A549 (cell line): ENCODE measurements at regions not wholly inside any gene's neighbourhood (a gene's known extent, or its start where the extent isn't known, plus 50 kb on each side); places are given as distances from the start of the nearest gene placed in this dataset.

Experiments used
- ATAC-seq, 2 experiments: fragments of 200-7000 bp in 1 of 2; fragments of >200 bp in 1 of 2; cut with Nextera tagmentation in 1 of 2; cut with Tn5 transposase in 1 of 2; 3 replicates each; pipeline versions ENCODE4 v1.8.0 to v1.9.1; 2018 to 2020; ENCODE audit warnings: mild to moderate bottlenecking in 1 of 2, moderate library complexity in 1 of 2
- CTCF ChIA-PET: fragments of 300-600 bp; sonication (Branson Sonifier 250); formaldehyde crosslinking; extraction: SDS; loops from one replicate; lab custom pipeline; 2021; ENCODE audit warnings: antibody characterized with exemption, inconsistent platforms; lab: Yijun Ruan, JAX
- POLR2A ChIA-PET: fragments of 350-600 bp; formaldehyde crosslinking; extraction: SDS; loops from one replicate; lab custom pipeline; 2021; ENCODE audit warnings: antibody characterized with exemption, inconsistent platforms; lab: Yijun Ruan, JAX
- DNase-seq, 2 experiments: peaks; one replicate each; pipeline versions ENCODE4 v3.0.0 to v3.0.0-alpha.2; 2011 to 2016; ENCODE audit warnings: low read depth in 1 of 2, low spot score in 1 of 2
- FAIRE-seq: peaks from 2 replicates; lab custom pipeline; 2011; peaks lifted over from hg19 to GRCh38; lab: Jason Lieb, UNC
- H3K27ac ChIP-seq, 2 experiments: fragments of >200 bp; sonication (Bioruptor Twin); formaldehyde crosslinking; 3 replicates each; pipeline ENCODE4 v1.5.1; 2016 to 2017
- H3K4me1 ChIP-seq: fragments of >200 bp; sonication (Bioruptor Twin); formaldehyde crosslinking; 3 replicates; pipeline ENCODE4 v1.6.1; 2016
- H3K4me2 ChIP-seq: fragments of >200 bp; sonication (Bioruptor Twin); formaldehyde crosslinking; 3 replicates; pipeline ENCODE4 v1.6.1; 2016
- H3K4me3 ChIP-seq: fragments of >200 bp; sonication (Bioruptor Twin); formaldehyde crosslinking; 3 replicates; pipeline ENCODE4 v1.5.1; 2016
- H3K9me3 ChIP-seq: fragments of >200 bp; sonication (Bioruptor Twin); formaldehyde crosslinking; 3 replicates; pipeline ENCODE4 v1.6.1; 2016
- BCL3 ChIP-seq: fragments of >200 bp; sonication (Bioruptor Twin); formaldehyde crosslinking; IDR thresholded peaks from 3 replicates; pipeline ENCODE4 v1.6.1; 2016
- CEBPB ChIP-seq, 2 experiments: fragments of >200 bp in 1 of 2; sonication (Bioruptor Twin) in 1 of 2; formaldehyde crosslinking in 1 of 2; IDR thresholded peaks; 2 replicates each; pipeline ENCODE4 v1.6.1; 2012 to 2016
- CHD4 ChIP-seq: fragments of 200-600 bp; sonication (generic); IDR thresholded peaks from 2 replicates; pipeline ENCODE4 v1.6.1; 2016; ENCODE audit warnings: antibody characterized with exemption, mild to moderate bottlenecking, borderline replicate concordance
- E2F6 ChIP-seq: IDR thresholded peaks from 2 replicates; pipeline ENCODE4 v1.6.1; 2012; ENCODE audit warnings: low read depth, borderline replicate concordance
- EHMT2 ChIP-seq: fragments of 200-600 bp; sonication (generic); IDR thresholded peaks from 2 replicates; pipeline ENCODE4 v1.6.1; 2016; ENCODE audit warnings: antibody characterized with exemption, low read depth, mild to moderate bottlenecking, moderate library complexity
- EP300 ChIP-seq, 2 experiments: fragments of >200 bp; sonication (Bioruptor Twin); formaldehyde crosslinking; IDR thresholded peaks; 2 replicates in 1 of 2; 3 replicates in 1 of 2; pipeline ENCODE4 v1.6.1; 2016 to 2017
- FOSB ChIP-seq: fragments of 250-450 bp; sonication (Bioruptor Pico); IDR thresholded peaks from 2 replicates; pipeline ENCODE4 v1.5.0; 2020; ENCODE audit warnings: mild to moderate bottlenecking, moderate library complexity
- FOSL2 ChIP-seq, 2 experiments: fragments of 450-650 bp in 1 of 2; fragments of >200 bp in 1 of 2; sonication (Bioruptor Twin) in 1 of 2; formaldehyde crosslinking; IDR thresholded peaks; 2 replicates each; pipeline versions ENCODE4 v1.5.0 to v1.6.1; 2016 to 2020; ENCODE audit warnings: mild to moderate bottlenecking in 1 of 2, moderate library complexity in 1 of 2
- FOXS1 ChIP-seq: fragments of 250-450 bp; sonication (Bioruptor Pico); IDR thresholded peaks from 2 replicates; pipeline ENCODE4 v1.5.0; 2020; ENCODE audit warnings: mild to moderate bottlenecking, moderate library complexity
- HOXB5 ChIP-seq: fragments of 250-450 bp; sonication (Bioruptor Pico); IDR thresholded peaks from 2 replicates; pipeline ENCODE4 v1.5.0; 2020; ENCODE audit warnings: mild to moderate bottlenecking, moderate library complexity
- KDM5A ChIP-seq: fragments of 200-600 bp; sonication (generic); IDR thresholded peaks from 2 replicates; pipeline ENCODE4 v1.6.1; 2016; ENCODE audit warnings: antibody characterized with exemption, mild to moderate bottlenecking
- NFE2L2 ChIP-seq: fragments of 150-350 bp; conservative IDR thresholded peaks from 2 replicates; pipeline ENCODE4 v1.6.1; 2014; ENCODE audit warnings: low read length
- NR3C1 ChIP-seq: fragments of >200 bp; sonication (Bioruptor Twin); formaldehyde crosslinking; IDR thresholded peaks from 3 replicates; pipeline ENCODE4 v1.6.1; 2017
- POLR2AphosphoS2 ChIP-seq: conservative IDR thresholded peaks from 2 replicates; pipeline ENCODE4 v1.6.1; 2012; ENCODE audit warnings: low read length, improper control_type of control experiment, inconsistent platforms
- RAD21 ChIP-seq, 2 experiments: fragments of >200 bp in 1 of 2; sonication (Bioruptor Twin) in 1 of 2; formaldehyde crosslinking in 1 of 2; IDR thresholded peaks in 1 of 2; conservative IDR thresholded peaks in 1 of 2; 2 replicates in 1 of 2; 3 replicates in 1 of 2; pipeline ENCODE4 v1.6.1; 2012 to 2018; ENCODE audit warnings: inconsistent platforms in 1 of 2
- RFX5 ChIP-seq: fragments of 450-650 bp; IDR thresholded peaks from 2 replicates; pipeline ENCODE4 v1.7.1; 2014; ENCODE audit warnings: antibody characterized with exemption, mild to moderate bottlenecking, moderate library complexity
- RNF2 ChIP-seq: fragments of 200-600 bp; sonication (generic); IDR thresholded peaks from 2 replicates; pipeline ENCODE4 v1.6.1; 2016; ENCODE audit warnings: low read depth, mild to moderate bottlenecking, antibody characterized with exemption, moderate library complexity, borderline replicate concordance
- TFCP2L1 ChIP-seq: fragments of 250-450 bp; sonication (Bioruptor Pico); IDR thresholded peaks from 2 replicates; pipeline ENCODE4 v1.5.0; 2021; ENCODE audit warnings: mild to moderate bottlenecking
- TP53 ChIP-seq: fragments of 250-450 bp; sonication (Bioruptor Pico); IDR thresholded peaks from 2 replicates; pipeline ENCODE4 v1.5.0; 2021; ENCODE audit warnings: mild to moderate bottlenecking, moderate library complexity
- ZSCAN20 ChIP-seq: fragments of 250-450 bp; sonication (Bioruptor Pico); IDR thresholded peaks from 2 replicates; pipeline ENCODE4 v1.8.0; 2022; ENCODE audit warnings: mild to moderate bottlenecking, moderate library complexity
- WGBS: methylation state at CpG from one replicate; pipeline ENCODE4 v1.1.6; 2017; ENCODE audit errors: missing lambda C conversion rate; 5-methylcytosine and 5-hydroxymethylcytosine counted together
- TF ChIP-seq, protein P1 (sequence below): fragments of 450-650 bp; IDR thresholded peaks from 2 replicates; pipeline ENCODE4 v1.6.1; 2014; ENCODE audit warnings: antibody characterized with exemption
- TF ChIP-seq, protein P2 (sequence below): IDR thresholded peaks from 2 replicates; pipeline ENCODE4 v1.6.1; 2012
- TF ChIP-seq, protein P3 (sequence below): fragments of >200 bp; sonication (Bioruptor Twin); formaldehyde crosslinking; IDR thresholded peaks from 2 replicates; pipeline ENCODE4 v1.6.1; 2016
- TF ChIP-seq, protein P4 (sequence below): fragments of 250-450 bp; sonication (Bioruptor Pico); IDR thresholded peaks from 2 replicates; pipeline ENCODE4 v1.5.0; 2021; ENCODE audit warnings: mild to moderate bottlenecking, moderate library complexity, borderline replicate concordance

GRCh38 chr21:26365849-26366248, 195.3 kb upstream of the APP start:
- CTCF ChIA-PET = no interaction called here
- 12% methylated on average over 3 of the region's 3 CpGs for WGBS
- no peak overlapping the region for H3K4me2 ChIP-seq
- H3K27ac ChIP-seq = no peak overlapping the region
- no peak overlapping the region for H3K4me3 ChIP-seq
- no peak for DNase-seq
- FAIRE-seq = no peak
- no peak for ATAC-seq
- no peak for TF ChIP-seq EHMT2
- TF ChIP-seq, protein P1, sequence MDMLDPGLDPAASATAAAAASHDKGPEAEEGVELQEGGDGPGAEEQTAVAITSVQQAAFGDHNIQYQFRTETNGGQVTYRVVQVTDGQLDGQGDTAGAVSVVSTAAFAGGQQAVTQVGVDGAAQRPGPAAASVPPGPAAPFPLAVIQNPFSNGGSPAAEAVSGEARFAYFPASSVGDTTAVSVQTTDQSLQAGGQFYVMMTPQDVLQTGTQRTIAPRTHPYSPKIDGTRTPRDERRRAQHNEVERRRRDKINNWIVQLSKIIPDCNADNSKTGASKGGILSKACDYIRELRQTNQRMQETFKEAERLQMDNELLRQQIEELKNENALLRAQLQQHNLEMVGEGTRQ = no peak
- TF ChIP-seq NR3C1 = no peak
- no peak for TF ChIP-seq NFE2L2
- TF ChIP-seq TP53 = no peak
- TF ChIP-seq, protein P2, sequence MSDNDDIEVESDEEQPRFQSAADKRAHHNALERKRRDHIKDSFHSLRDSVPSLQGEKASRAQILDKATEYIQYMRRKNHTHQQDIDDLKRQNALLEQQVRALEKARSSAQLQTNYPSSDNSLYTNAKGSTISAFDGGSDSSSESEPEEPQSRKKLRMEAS = no peak
- TF ChIP-seq FOXS1 (CRISPR knock-in tag) = no peak
- no peak for TF ChIP-seq ZSCAN20
- TF ChIP-seq RAD21 (conservative IDR thresholded peaks at IDR 0.05 in 1 of 2, IDR thresholded peaks at IDR 0.05 in 1 of 2) = no peak
- TF ChIP-seq FOSB (CRISPR knock-in tag) = no peak
- no peak for TF ChIP-seq POLR2AphosphoS2
- TF ChIP-seq, protein P3, sequence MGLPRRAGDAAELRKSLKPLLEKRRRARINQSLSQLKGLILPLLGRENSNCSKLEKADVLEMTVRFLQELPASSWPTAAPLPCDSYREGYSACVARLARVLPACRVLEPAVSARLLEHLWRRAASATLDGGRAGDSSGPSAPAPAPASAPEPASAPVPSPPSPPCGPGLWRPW = no peak
- TF ChIP-seq RFX5 = no peak
- no peak for TF ChIP-seq RNF2
- TF ChIP-seq, protein P4, sequence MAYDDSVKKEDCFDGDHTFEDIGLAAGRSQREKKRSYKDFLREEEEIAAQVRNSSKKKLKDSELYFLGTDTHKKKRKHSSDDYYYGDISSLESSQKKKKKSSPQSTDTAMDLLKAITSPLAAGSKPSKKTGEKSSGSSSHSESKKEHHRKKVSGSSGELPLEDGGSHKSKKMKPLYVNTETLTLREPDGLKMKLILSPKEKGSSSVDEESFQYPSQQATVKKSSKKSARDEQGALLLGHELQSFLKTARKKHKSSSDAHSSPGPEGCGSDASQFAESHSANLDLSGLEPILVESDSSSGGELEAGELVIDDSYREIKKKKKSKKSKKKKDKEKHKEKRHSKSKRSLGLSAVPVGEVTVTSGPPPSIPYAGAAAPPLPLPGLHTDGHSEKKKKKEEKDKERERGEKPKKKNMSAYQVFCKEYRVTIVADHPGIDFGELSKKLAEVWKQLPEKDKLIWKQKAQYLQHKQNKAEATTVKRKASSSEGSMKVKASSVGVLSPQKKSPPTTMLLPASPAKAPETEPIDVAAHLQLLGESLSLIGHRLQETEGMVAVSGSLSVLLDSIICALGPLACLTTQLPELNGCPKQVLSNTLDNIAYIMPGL = no peak
- no peak for TF ChIP-seq E2F6
- TF ChIP-seq EP300 (IDR thresholded peaks at IDR 0.05) = no peak
- POLR2A ChIA-PET = no interaction called here
- H3K4me1 ChIP-seq = no peaks in the 10 kb centered on the region
- H3K9me3 ChIP-seq = no peaks in the 10 kb centered on the region

- ChIA-PET CTCF (no interaction called here), POLR2A (no interaction called here)
- H3K4me1 ChIP-seq = no peaks in the 10 kb centered on the region
- no peak for FAIRE-seq
- no peak overlapping the region for H3K27ac ChIP-seq
- TF ChIP-seq, protein P2 = no peak
- TF ChIP-seq TP53 (no peak), CEBPB (IDR thresholded peaks at IDR 0.05) (no peak), KDM5A (no peak), RFX5 (no peak), BCL3 (no peak), NFE2L2 (no peak), TFCP2L1 (CRISPR knock-in tag) (no peak), NR3C1 (no peak), FOSL2 (IDR thresholded peaks at IDR 0.05) (no peak), FOSL2 (CRISPR knock-in tag; IDR thresholded peaks at IDR 0.05) (no peak), RAD21 (conservative IDR thresholded peaks at IDR 0.05 in 1 of 2, IDR thresholded peaks at IDR 0.05 in 1 of 2) (no peak), HOXB5 (no peak), CHD4 (no peak), POLR2AphosphoS2 (no peak)
- TF ChIP-seq, protein P4 = no peak
- TF ChIP-seq, protein P1 = no peak
- TF ChIP-seq, protein P3 = no peak
- TF ChIP-seq, all 56 proteins: peak for 0
- Histone ChIP-seq H3K4me3 (no peak overlapping the region), H3K4me2 (no peak overlapping the region), H3K9me3 (no peaks in the 10 kb centered on the region)
- WGBS = 0% methylated on average over 1 of the region's 1 CpG
- no peak for DNase-seq
- no peak for ATAC-seq
Observed at GRCh38 chr21:26351661-26352060, 181.1 kb upstream of the APP start.
